Natural killer cell (primary cell): ENCODE measurements at regions not wholly inside any gene's neighbourhood (a gene's known extent, or its start where the extent isn't known, plus 50 kb on each side); places are given as distances from the start of the nearest gene placed in this dataset.

ENCODE experiments used
- ATAC-seq, 3 donors: fragments of 150-1000 bp in 2 of 3; fragments of 200-7000 bp in 1 of 3; cut with Tn5 transposase; 1 replicate in 1 of 3; 2 replicates in 2 of 3; pipeline ENCODE4 v1.10.0; 2021; ENCODE audit warnings: mild to moderate bottlenecking in 2 of 3, moderate library complexity in 2 of 3
- DNase-seq, 2 donors: peaks; one replicate each; pipeline versions ENCODE4 v3.0.0 to v3.0.0-alpha.2; 2013 to 2021; ENCODE audit warnings: mixed read lengths in 1 of 2
- H3K27ac ChIP-seq: one replicate; pipeline ENCODE4 v1.5.1; 2013; ENCODE audit warnings: mild to moderate bottlenecking, low read length
- H3K27me3 ChIP-seq: one replicate; pipeline ENCODE4 v1.6.1; 2013; ENCODE audit warnings: low read length; ENCODE audit not compliant: control insufficient read depth, insufficient read depth
- H3K36me3 ChIP-seq: one replicate; pipeline ENCODE4 v1.6.1; 2013; ENCODE audit warnings: low read length; ENCODE audit not compliant: control insufficient read depth, insufficient read depth
- H3K4me1 ChIP-seq: one replicate; pipeline ENCODE4 v1.6.1; 2013; ENCODE audit warnings: low read length; ENCODE audit not compliant: control insufficient read depth, insufficient read depth
- H3K4me3 ChIP-seq: one replicate; pipeline ENCODE4 v1.5.1; 2013; ENCODE audit warnings: low read length
- H3K9me3 ChIP-seq: one replicate; pipeline ENCODE4 v1.6.1; 2013; ENCODE audit warnings: low read length; ENCODE audit not compliant: control insufficient read depth, insufficient read depth
- H3K27ac Mint-ChIP-seq, 2 donors: one replicate each; pipeline ENCODE4 v1.8.0; 2022; ENCODE audit warnings: mild to moderate bottlenecking in 2 of 2, mixed read lengths in 2 of 2, moderate library complexity in 1 of 2
- H3K27me3 Mint-ChIP-seq, 2 donors: one replicate each; pipeline ENCODE4 v1.8.0; 2022; ENCODE audit warnings: low read depth in 2 of 2, mixed read lengths in 2 of 2
- H3K36me3 Mint-ChIP-seq: one replicate; pipeline ENCODE4 v1.8.0; 2022; ENCODE audit warnings: mixed read lengths
- H3K4me1 Mint-ChIP-seq, 2 donors: one replicate each; pipeline ENCODE4 v1.8.0; 2022; ENCODE audit warnings: mixed read lengths in 2 of 2
- H3K4me3 Mint-ChIP-seq: one replicate; pipeline ENCODE4 v1.8.0; 2022; ENCODE audit warnings: mild to moderate bottlenecking, moderate library complexity, mixed read lengths
- H3K9me3 Mint-ChIP-seq, 2 donors: one replicate each; pipeline ENCODE4 v1.8.0; 2022; ENCODE audit warnings: mixed read lengths in 2 of 2
- CTCF ChIP-seq: fragments of 200-600 bp; IDR thresholded peaks from one replicate; pipeline ENCODE4 v1.8.0; 2022; ENCODE audit warnings: antibody characterized with exemption
- WGBS: methylation state at CpG from one replicate; pipeline ENCODE4 v1.1.7; 2013; ENCODE audit warnings: missing lambda C conversion rate; ENCODE audit not compliant: insufficient coverage; 5-methylcytosine and 5-hydroxymethylcytosine counted together
- intact Hi-C: fragments of 100-400 bp; cut with micrococcal nuclease; formaldehyde crosslinking; loops from one replicate; pipeline ENCODE4 v1.14.2; 2022

DNA sequence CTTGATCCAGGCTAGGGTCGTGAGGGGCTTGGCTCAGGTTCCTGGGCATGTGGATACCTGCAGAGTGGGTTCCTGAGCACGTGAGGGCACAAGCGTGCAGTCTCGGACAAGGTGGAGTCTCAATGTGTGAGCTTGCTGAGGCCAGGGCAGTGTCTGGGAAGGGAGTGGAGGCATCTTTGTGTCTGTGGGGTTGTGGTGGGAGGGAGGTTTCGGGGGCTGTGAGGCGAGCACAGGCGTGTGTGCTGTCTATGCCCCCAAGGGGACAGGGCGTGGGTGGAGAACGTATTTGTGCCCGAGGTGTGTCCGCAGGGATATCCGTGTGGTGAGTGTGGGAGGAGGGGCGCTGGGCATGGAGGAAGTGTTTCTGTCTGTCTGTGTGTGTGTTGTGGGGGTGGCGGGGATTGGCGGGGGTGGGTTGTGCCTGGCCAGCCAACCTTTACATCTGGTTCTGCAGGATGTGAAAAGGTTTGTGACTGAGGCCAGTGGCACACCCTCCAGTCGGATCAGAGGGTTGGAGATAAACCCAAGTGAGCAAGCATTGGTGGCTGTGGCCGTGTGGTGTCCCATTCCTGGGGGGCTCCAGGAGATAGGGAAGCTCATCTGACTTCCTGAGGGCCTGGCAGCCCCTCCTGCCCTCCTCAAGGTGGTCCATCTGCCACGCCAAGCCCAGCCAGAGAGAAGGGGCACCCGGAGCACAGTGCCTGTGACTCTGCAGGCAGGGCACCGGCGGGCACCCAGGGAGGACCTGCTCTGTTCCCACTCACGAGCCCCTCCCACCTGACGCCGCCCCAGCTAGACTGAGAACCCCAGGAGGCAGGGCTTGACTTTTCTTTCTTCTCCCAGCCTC, 57.1 kb downstream of the ZFP36L2 start:
- intact Hi-C loops = no loop called here
- Histone ChIP-seq H3K27ac (peak overlapping the region; percentile 75), H3K9me3 (no peaks in the 10 kb centered on the region), H3K36me3 (no peaks in the 10 kb centered on the region), H3K4me3 (no peak overlapping the region), H3K27me3 (no peaks in the 10 kb centered on the region), H3K4me1 (peaks cover 77% of the 10 kb centered on the region)
- peak overlapping the region; percentile 90 for H3K4me3 Mint-ChIP-seq
- no peak for TF ChIP-seq CTCF
- no peaks in the 10 kb centered on the region for H3K9me3 Mint-ChIP-seq
- DNase-seq (peak in 1 of 2 donors; percentile 60), ATAC-seq (peak; percentile 7 to 38 (median 37))
- 32% methylated on average over 24 of the region's 24 CpGs for WGBS
- no peaks in the 10 kb centered on the region for H3K36me3 Mint-ChIP-seq
- no peaks in the 10 kb centered on the region for H3K27me3 Mint-ChIP-seq
- H3K4me1 Mint-ChIP-seq = peaks cover 58 to 70% of the 10 kb centered on the region in 2 donors
- H3K27ac Mint-ChIP-seq = peak overlapping the region; percentile 94 to 99

DNA sequence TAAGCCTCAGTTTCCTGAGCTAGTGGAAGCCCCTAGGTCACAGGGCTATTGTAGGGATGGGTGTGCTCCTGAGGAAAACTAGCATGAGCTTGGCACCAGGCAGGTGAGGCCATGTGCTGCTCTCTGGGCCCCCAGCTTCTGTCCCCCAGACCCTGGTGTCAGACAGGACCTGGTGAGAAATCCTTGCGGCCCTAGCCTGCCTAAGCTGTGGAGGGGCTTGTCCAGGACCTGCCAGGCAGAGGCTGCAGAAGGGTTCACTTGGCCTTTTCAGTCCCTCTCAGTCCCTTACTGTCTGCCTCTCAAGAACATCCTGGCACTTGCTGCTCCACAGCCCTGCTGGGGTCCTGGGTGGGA, 58.4 kb downstream of the ZFP36L2 start:
- Mint-ChIP-seq H3K27me3 (no peaks in the 10 kb centered on the region), H3K9me3 (no peaks in the 10 kb centered on the region), H3K4me1 (peaks cover 49 to 59% of the 10 kb centered on the region in 2 donors), H3K27ac (peak overlapping the region; percentile 94 to 99), H3K36me3 (no peaks in the 10 kb centered on the region), H3K4me3 (peak overlapping the region; percentile 90)
- intact Hi-C loops = no loop called here
- Histone ChIP-seq H3K9me3 (no peaks in the 10 kb centered on the region), H3K36me3 (no peaks in the 10 kb centered on the region), H3K4me1 (peaks cover 66% of the 10 kb centered on the region), H3K27ac (peak overlapping the region; percentile 75), H3K4me3 (no peak overlapping the region), H3K27me3 (no peaks in the 10 kb centered on the region)
- no peak for TF ChIP-seq CTCF
- ATAC-seq = no peak
- DNase-seq = no peak
- 100% methylated on average over 1 of the region's 1 CpG for WGBS

GRCh38 chr2:43165378-43166069, 60.9 kb downstream of the ZFP36L2 start:
- H3K4me1 Mint-ChIP-seq = peaks cover 48 to 52% of the 10 kb centered on the region in 2 donors

More at GRCh38 chr2:43165378-43166069, 60.9 kb downstream of the ZFP36L2 start:
- no peak for DNase-seq
- Mint-ChIP-seq H3K36me3 (no peaks in the 10 kb centered on the region), H3K27me3 (no peaks in the 10 kb centered on the region), H3K9me3 (no peaks in the 10 kb centered on the region), H3K4me3 (no peak overlapping the region), H3K27ac (peak overlapping the region in 1 of 2 donors; percentile 42)
- no peak overlapping the region for H3K4me3 ChIP-seq
- no peaks in the 10 kb centered on the region for H3K36me3 ChIP-seq
- intact Hi-C loops = no loop called here
- no peak overlapping the region for H3K27ac ChIP-seq
- H3K27me3 ChIP-seq = no peaks in the 10 kb centered on the region
- WGBS = 79% methylated on average over 9 of the region's 9 CpGs
- H3K9me3 ChIP-seq = no peaks in the 10 kb centered on the region
- peaks cover 66% of the 10 kb centered on the region for H3K4me1 ChIP-seq
- TF ChIP-seq CTCF = no peak
- ATAC-seq = no peak
